GM06990 (cell line): ENCODE measurements at regions not wholly inside any gene's neighbourhood (a gene's known extent, or its start where the extent isn't known, plus 50 kb on each side); places are given as distances from the start of the nearest gene placed in this dataset.

Source experiments
- DNase-seq: peaks from one replicate; pipeline ENCODE4 v3.0.0-alpha.2; 2011; ENCODE audit not compliant: insufficient read length; ENCODE audit errors: extremely low read depth
- H3K27me3 ChIP-seq: replicated peaks from 2 replicates; pipeline ENCODE4 v1.6.0; 2011; ENCODE audit warnings: low read length; ENCODE audit not compliant: control insufficient read depth, insufficient read depth
- H3K36me3 ChIP-seq: 2 replicates; pipeline ENCODE4 v1.5.1; 2011; ENCODE audit warnings: low read length; ENCODE audit not compliant: control insufficient read depth, insufficient read depth
- H3K4me3 ChIP-seq: replicated peaks from 2 replicates; pipeline ENCODE4 v1.5.1; 2011; ENCODE audit warnings: low read depth, mild to moderate bottlenecking, control low read depth, low read length
- TF ChIP-seq, protein P1 (sequence below): IDR thresholded peaks from 2 replicates; pipeline ENCODE4 v1.5.1; 2011; ENCODE audit warnings: low read length, control low read depth, mild to moderate bottlenecking, inconsistent platforms; ENCODE audit not compliant: insufficient read depth, poor library complexity, severe bottlenecking

DNA sequence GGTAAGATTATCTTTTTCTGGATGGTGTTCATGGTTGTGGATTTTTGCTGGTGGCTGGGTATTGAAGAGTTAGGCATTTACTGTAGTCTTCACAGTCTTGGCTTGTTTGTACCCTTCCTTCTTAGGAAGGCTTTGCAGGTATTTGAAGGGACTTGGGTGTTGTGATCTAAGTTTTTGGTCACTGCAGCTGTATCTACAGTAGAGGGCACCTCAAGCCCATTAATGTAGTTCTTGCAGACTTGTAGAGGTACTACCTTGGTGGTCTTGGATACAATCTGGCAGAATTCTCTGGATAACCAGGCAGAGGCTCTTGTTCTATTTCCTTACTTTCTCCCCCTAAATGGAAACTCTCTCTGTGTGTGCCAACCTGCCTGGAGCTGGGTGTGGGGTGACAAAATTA lies 155.8 kb upstream of the BRINP3 start:
- H3K4me3 ChIP-seq = no peak overlapping the region
- no peaks in the 10 kb centered on the region for H3K27me3 ChIP-seq
- H3K36me3 ChIP-seq = no peaks in the 10 kb centered on the region
- DNase-seq = no peak
- TF ChIP-seq, protein P1, sequence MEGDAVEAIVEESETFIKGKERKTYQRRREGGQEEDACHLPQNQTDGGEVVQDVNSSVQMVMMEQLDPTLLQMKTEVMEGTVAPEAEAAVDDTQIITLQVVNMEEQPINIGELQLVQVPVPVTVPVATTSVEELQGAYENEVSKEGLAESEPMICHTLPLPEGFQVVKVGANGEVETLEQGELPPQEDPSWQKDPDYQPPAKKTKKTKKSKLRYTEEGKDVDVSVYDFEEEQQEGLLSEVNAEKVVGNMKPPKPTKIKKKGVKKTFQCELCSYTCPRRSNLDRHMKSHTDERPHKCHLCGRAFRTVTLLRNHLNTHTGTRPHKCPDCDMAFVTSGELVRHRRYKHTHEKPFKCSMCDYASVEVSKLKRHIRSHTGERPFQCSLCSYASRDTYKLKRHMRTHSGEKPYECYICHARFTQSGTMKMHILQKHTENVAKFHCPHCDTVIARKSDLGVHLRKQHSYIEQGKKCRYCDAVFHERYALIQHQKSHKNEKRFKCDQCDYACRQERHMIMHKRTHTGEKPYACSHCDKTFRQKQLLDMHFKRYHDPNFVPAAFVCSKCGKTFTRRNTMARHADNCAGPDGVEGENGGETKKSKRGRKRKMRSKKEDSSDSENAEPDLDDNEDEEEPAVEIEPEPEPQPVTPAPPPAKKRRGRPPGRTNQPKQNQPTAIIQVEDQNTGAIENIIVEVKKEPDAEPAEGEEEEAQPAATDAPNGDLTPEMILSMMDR = peak; percentile 6

DNA sequence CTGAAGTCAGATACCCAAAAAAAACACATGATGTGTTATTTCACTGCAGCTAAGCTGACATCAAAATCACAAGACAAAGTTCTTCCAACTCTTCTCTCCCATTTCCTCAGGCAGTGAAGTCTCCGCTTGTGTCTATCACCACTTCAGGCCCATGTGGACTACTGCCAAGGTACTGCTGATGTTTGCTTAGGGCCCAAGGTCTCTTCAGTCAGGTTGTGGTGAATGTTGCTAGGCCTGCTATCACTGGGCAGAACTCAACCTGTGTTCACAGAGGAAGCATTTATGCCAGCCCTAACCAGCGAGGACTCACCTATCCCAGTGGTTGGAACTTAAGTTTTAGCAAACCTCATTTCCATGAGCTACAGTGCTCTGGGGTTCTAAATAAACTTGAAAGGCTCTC lies 156.5 kb upstream of the BRINP3 start:
- DNase-seq = no peak
- Histone ChIP-seq H3K36me3 (no peaks in the 10 kb centered on the region), H3K27me3 (no peaks in the 10 kb centered on the region), H3K4me3 (no peak overlapping the region)
- TF ChIP-seq, protein P1 = no peak

DNA sequence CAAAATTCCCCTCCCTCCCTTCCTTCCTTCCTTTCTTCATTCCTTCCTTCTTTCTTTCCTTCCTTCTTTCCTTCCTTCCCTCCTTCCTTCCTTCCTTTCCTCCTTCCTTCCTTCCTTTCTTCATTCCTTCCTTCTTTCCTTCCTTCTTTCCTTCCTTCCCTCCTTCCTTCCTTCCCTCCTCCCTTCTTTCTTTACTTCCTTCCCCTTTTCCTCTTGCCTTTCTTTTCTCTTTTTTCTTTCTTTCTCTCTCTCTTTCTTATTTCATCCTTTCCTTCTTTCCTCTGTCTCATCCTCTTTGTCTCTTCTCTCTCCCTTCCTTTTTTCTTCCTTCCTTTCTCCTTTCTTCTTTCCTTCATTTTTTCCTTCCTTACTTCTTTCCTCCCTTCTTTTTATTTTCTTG lies 171.9 kb upstream of the BRINP3 start:
- Histone ChIP-seq H3K4me3 (no peak overlapping the region), H3K27me3 (no peaks in the 10 kb centered on the region), H3K36me3 (no peaks in the 10 kb centered on the region)
- DNase-seq = no peak
- TF ChIP-seq, protein P1 = no peak

DNA sequence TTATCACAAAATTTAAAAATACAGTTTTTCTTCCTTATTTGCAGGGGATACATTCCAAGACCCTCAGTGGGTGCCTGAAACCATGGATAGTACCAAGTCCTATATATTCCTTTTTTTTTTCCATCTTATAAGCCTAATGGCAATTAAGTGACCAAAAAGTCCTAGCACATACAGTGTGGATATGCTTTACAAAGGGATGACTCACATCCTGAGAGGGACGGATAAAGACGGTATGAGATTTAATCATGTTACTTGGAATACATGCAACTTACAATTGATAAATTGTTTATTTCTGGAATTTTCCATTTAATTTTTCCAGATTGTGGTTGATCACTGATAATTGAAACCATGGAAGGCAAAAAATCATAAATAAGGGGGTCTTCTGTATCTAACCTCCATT lies 181.2 kb upstream of the BRINP3 start:
- Histone ChIP-seq H3K36me3 (no peaks in the 10 kb centered on the region), H3K4me3 (no peak overlapping the region), H3K27me3 (no peaks in the 10 kb centered on the region)
- TF ChIP-seq, protein P1 = no peak
- no peak for DNase-seq

DNA sequence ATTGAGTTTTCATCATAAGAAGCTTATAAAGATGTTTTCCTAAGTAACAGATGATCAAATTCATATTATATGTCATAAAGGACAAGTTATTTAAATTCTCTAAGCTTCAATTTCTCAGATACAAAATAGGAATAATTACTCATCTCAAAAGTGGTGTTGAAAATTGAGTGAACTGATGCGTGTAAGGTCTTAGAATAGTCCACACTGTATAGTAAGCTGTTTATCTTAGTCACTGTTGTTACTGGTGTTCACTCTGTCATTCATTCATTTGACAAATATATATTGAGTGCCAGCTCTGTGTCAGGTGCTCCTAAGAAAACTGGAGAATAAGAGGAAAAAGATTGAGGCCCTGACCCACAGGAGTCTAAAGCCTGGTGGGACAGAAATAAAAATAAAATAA lies 186.3 kb upstream of the BRINP3 start:
- DNase-seq = no peak
- H3K36me3 ChIP-seq = no peaks in the 10 kb centered on the region
- H3K27me3 ChIP-seq = no peaks in the 10 kb centered on the region
- TF ChIP-seq, protein P1 = no peak
- no peak overlapping the region for H3K4me3 ChIP-seq

DNA sequence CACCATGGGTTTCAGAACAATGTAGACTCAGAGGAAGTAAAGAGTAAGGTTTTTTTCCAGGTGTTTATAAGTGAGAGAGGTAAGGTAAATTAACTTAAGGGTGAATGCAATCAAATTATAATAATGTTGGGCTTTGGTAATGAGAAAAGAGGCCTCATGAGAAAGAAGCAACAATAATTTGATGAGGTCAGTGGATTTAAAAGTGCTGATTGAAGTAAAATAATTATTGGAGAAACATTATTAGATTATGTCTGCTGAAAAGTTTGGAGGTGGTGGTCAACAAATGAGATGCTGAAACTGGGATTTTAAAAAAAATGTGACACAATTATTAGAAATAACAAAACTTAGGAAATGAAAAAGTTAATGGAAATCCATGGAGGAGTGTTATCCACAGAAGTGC lies 187.4 kb upstream of the BRINP3 start:
- TF ChIP-seq, protein P1 = no peak
- no peaks in the 10 kb centered on the region for H3K27me3 ChIP-seq
- no peak for DNase-seq

More for the DNA sequence above, 187.4 kb upstream of the BRINP3 start:
- Histone ChIP-seq H3K36me3 (no peaks in the 10 kb centered on the region), H3K4me3 (no peak overlapping the region)
